HCT116 (cell line): ENCODE measurements at regions not wholly inside any gene's neighbourhood (a gene's known extent, or its start where the extent isn't known, plus 50 kb on each side); places are given as distances from the start of the nearest gene placed in this dataset.

ENCODE experiments used
- ATAC-seq: fragments of 200-7000 bp; cut with Tn5 transposase; 2 replicates; pipeline ENCODE4 v1.9.1; 2020; ENCODE audit warnings: mild to moderate bottlenecking, moderate library complexity
- BruUV-seq: library from RNA; stranded (reverse); fragments of 400-500 nt; replicated peaks from 2 replicates; lab custom pipeline; 2021; lab: Mats Ljungman, UMichigan
- CTCF ChIA-PET: fragments of 300-600 bp; sonication (Branson Sonifier 250); formaldehyde crosslinking; loops from one replicate; lab custom pipeline; 2021; ENCODE audit warnings: antibody characterized with exemption; lab: Charles Lee
- POLR2A ChIA-PET: fragments of 300-600, 350-600 bp; sonication (Branson Sonifier 250); formaldehyde crosslinking; loops from one replicate; lab custom pipeline; 2021; ENCODE audit warnings: antibody characterized with exemption; lab: Charles Lee
- RAD21 ChIA-PET, 2 experiments: fragments of 300-600 bp; sonication (Branson Sonifier 250); formaldehyde crosslinking; loops; one replicate each; lab custom pipeline; 2023; ENCODE audit warnings: low total read pairs in 2 of 2; ENCODE audit not compliant: uncharacterized antibody in 2 of 2, unreplicated experiment in 2 of 2, low non-redundant PET in 1 of 2; lab: Charles Lee
- DNase-seq: peaks from one replicate; pipeline ENCODE4 v3.0.0-alpha.2; 2010; ENCODE audit warnings: low read depth, low spot score
- H2AFZ ChIP-seq: fragments of 200-600 bp; shearing (Covaris generic), sonication (generic); 2 replicates; pipeline ENCODE4 v1.6.1; 2017; ENCODE audit warnings: low read depth, mixed run types, mixed read lengths, antibody characterized with exemption, low read length; ENCODE audit not compliant: poor library complexity, severe bottlenecking
- H3K27ac ChIP-seq: 2 replicates; pipeline ENCODE4 v1.5.1; 2012; ENCODE audit warnings: low read depth, low read length
- H3K27me3 ChIP-seq: fragments of 200-600 bp; sonication (generic); 2 replicates; pipeline ENCODE4 v1.6.1; 2016; ENCODE audit warnings: mixed run types, low read length, mixed read lengths; ENCODE audit not compliant: insufficient read depth
- H3K36me3 ChIP-seq, 2 experiments: fragments of 200-500 bp in 1 of 2; fragments of 200-600 bp in 1 of 2; sonication (Bioruptor generic) in 1 of 2; sonication (generic) in 1 of 2; 2 replicates each; pipeline versions ENCODE4 v1.5.1 to v1.6.1; 2014 to 2016; ENCODE audit warnings: low read length in 2 of 2, inconsistent platforms in 1 of 2, mixed read lengths in 1 of 2, mixed run types in 1 of 2; ENCODE audit not compliant: insufficient read depth in 2 of 2, control insufficient read depth in 1 of 2
- H3K4me1 ChIP-seq, 2 experiments: fragments of 200-600 bp in 1 of 2; sonication (generic) in 1 of 2; 2 replicates each; pipeline versions ENCODE4 v1.5.1 to v1.6.1; 2012 to 2017; ENCODE audit warnings: low read length in 2 of 2, inconsistent platforms in 1 of 2, mild to moderate bottlenecking in 1 of 2, mixed read lengths in 1 of 2, mixed run types in 1 of 2, moderate library complexity in 1 of 2; ENCODE audit not compliant: insufficient read depth in 2 of 2, control insufficient read depth in 1 of 2
- H3K4me2 ChIP-seq: fragments of 200-600 bp; sonication (generic); 2 replicates; pipeline ENCODE4 v1.6.1; 2017; ENCODE audit warnings: mixed run types, low read length, mixed read lengths
- H3K4me3 ChIP-seq, 2 experiments: fragments of 200-600 bp in 1 of 2; sonication (generic) in 1 of 2; replicated peaks in 1 of 2; 2 replicates each; pipeline ENCODE4 v1.5.1; 2011 to 2016; ENCODE audit warnings: low read length in 2 of 2, control low read depth in 1 of 2, low read depth in 1 of 2, mild to moderate bottlenecking in 1 of 2, mixed read lengths in 1 of 2, mixed run types in 1 of 2
- H3K79me2 ChIP-seq: fragments of 200-600 bp; sonication (generic); 2 replicates; pipeline ENCODE4 v1.6.1; 2017; ENCODE audit warnings: mild to moderate bottlenecking, mixed run types, low read length, moderate library complexity, mixed read lengths; ENCODE audit not compliant: insufficient read depth
- H3K9ac ChIP-seq: fragments of 200-600 bp; sonication (generic); 2 replicates; pipeline ENCODE4 v1.6.1; 2016; ENCODE audit warnings: low read length, mixed read lengths
- H3K9me2 ChIP-seq: fragments of 200-600 bp; sonication (generic), shearing (Covaris generic); 2 replicates; pipeline ENCODE4 v1.6.1; 2017; ENCODE audit warnings: mixed run types, mild to moderate bottlenecking, moderate library complexity; ENCODE audit not compliant: insufficient read depth
- H3K9me3 ChIP-seq, 2 experiments: fragments of 200-500 bp in 1 of 2; fragments of 200-600 bp in 1 of 2; sonication (Bioruptor generic) in 1 of 2; sonication (generic) in 1 of 2; 2 replicates each; pipeline ENCODE4 v1.6.1; 2014 to 2017; ENCODE audit warnings: low read length in 2 of 2, mixed read lengths in 2 of 2, inconsistent platforms in 1 of 2, low read depth in 1 of 2, mild to moderate bottlenecking in 1 of 2, mixed run types in 1 of 2, moderate library complexity in 1 of 2; ENCODE audit not compliant: control insufficient read depth in 1 of 2, insufficient read depth in 1 of 2
- H4K20me1 ChIP-seq: fragments of 200-600 bp; sonication (generic), shearing (Covaris generic); 2 replicates; pipeline ENCODE4 v1.6.1; 2017; ENCODE audit warnings: mixed run types, mild to moderate bottlenecking, moderate library complexity; ENCODE audit not compliant: insufficient read depth
- ATF3 ChIP-seq: IDR thresholded peaks from 2 replicates; pipeline ENCODE4 v1.6.1; 2012
- CBX3 ChIP-seq: IDR thresholded peaks from 2 replicates; pipeline ENCODE4 v1.6.1; 2012; ENCODE audit warnings: low read depth
- CEBPB ChIP-seq: IDR thresholded peaks from 2 replicates; pipeline ENCODE4 v1.6.1; 2012; ENCODE audit warnings: low read depth
- CTCF ChIP-seq, 3 experiments: fragments of 200-600 bp in 1 of 3; sonication (generic) in 1 of 3; IDR thresholded peaks in 2 of 3; conservative IDR thresholded peaks in 1 of 3; 2 replicates each; pipeline ENCODE4 v1.5.1; 2012 to 2017; ENCODE audit warnings: low read depth in 2 of 3, low read length in 2 of 3, antibody characterized with exemption in 1 of 3, borderline replicate concordance in 1 of 3, control low read depth in 1 of 3, mild to moderate bottlenecking in 1 of 3, mixed read lengths in 1 of 3, mixed run types in 1 of 3, moderate library complexity in 1 of 3; ENCODE audit not compliant: insufficient read depth in 1 of 3
- EGR1 ChIP-seq: IDR thresholded peaks from 2 replicates; pipeline ENCODE4 v1.6.1; 2012; ENCODE audit warnings: low read depth
- FOSL1 ChIP-seq: IDR thresholded peaks from 2 replicates; pipeline ENCODE4 v1.6.1; 2012; ENCODE audit warnings: low read depth
- POLR2A ChIP-seq: IDR thresholded peaks from 2 replicates; pipeline ENCODE4 v1.7.0; 2011; ENCODE audit warnings: borderline replicate concordance; ENCODE audit not compliant: insufficient read depth, insufficient read length; ENCODE audit errors: extremely low read depth
- RAD21 ChIP-seq: IDR thresholded peaks from 2 replicates; pipeline ENCODE4 v1.6.1; 2012; ENCODE audit warnings: low read depth, mild to moderate bottlenecking
- REST ChIP-seq: IDR thresholded peaks from 2 replicates; pipeline ENCODE4 v1.6.1; 2012; ENCODE audit warnings: low read depth
- SRF ChIP-seq: IDR thresholded peaks from 2 replicates; pipeline ENCODE4 v1.6.1; 2012; ENCODE audit warnings: low read depth
- ZFX ChIP-seq: fragments of 450-650 bp; IDR thresholded peaks from 2 replicates; pipeline ENCODE4 v1.6.1; 2017
- ZNF274 ChIP-seq: fragments of 200-500 bp; sonication (Bioruptor generic); IDR thresholded peaks from 2 replicates; pipeline ENCODE4 v1.6.1; 2014; ENCODE audit warnings: mild to moderate bottlenecking, low read depth, low read length, inconsistent platforms
- intact Hi-C: fragments of 100-400 bp; cut with micrococcal nuclease; formaldehyde crosslinking; loops from 2 replicates; pipeline ENCODE4 v1.10.0; 2022

DNA sequence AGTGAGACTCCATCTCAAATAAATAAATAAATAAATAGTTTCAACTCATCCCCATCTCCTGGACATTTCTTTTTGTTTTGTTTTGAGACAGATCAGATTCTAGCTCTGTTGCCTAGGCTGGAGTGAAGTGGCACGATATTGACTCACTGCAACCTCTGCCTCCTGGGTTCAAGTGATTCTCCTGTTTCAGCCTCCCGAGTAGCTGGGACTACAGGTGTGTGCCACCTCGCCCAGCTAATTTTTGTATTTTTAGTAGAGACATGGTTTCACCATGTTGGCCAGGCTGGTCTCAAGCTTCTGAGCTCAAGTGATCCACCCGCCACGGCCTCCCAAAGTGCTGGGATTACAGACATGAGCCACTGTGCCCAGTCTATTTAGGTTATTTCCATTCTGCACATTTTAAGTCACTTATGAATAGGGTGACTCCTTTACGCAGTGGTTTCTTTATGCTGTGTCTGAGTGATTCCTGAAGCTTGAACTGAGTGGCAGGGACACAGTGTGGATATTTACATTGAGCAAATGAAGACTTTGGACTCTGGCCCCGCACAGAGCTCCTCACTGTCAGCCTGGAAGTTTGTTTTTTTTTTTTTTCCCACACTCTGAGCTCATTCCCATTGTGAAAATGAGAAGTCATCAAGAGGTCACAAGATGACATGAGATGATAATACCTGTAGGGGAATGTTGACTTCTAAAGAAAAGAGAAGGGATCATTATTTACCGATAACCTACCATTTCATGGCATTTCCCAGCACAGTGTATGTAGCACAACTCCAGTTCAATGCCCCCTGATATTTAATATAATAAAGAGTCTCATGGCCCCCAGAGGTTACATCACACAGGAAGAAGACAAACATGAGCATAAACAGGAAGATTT, 72.6 kb downstream of the TBX3 start (continued):
- TF ChIP-seq CBX3, result no peak

GRCh38 chr12:114608509-114608908, 75.5 kb downstream of the TBX3 start:
- no peaks in the 10 kb centered on the region for H3K36me3 ChIP-seq
- CTCF ChIA-PET, result no interaction called here
- H3K9me3 ChIP-seq, result no peaks in the 10 kb centered on the region
- no peak overlapping the region for H3K4me3 ChIP-seq
- H3K79me2 ChIP-seq, result no peaks in the 10 kb centered on the region
- no peak overlapping the region for H3K9ac ChIP-seq
- no TSS peak for BruUV-seq
- RAD21 ChIA-PET, result no interaction called here
- no peak overlapping the region for H3K4me2 ChIP-seq
- H3K9me2 ChIP-seq, result no peaks in the 10 kb centered on the region
- H3K27ac ChIP-seq, result no peak overlapping the region
- TF ChIP-seq REST, result no peak
- no peak for TF ChIP-seq CEBPB
- no peak for TF ChIP-seq RAD21
- no peak for TF ChIP-seq SRF
- no peak for TF ChIP-seq POLR2A
- TF ChIP-seq FOSL1, result no peak
- no peak for TF ChIP-seq CTCF (IDR thresholded peaks at IDR 0.05 in 2 of 3, conservative IDR thresholded peaks at IDR 0.05 in 1 of 3; ENCODE audit: borderline replicate concordance in 1 of 3, insufficient read depth in 1 of 3, low read depth in 2 of 3, low read length in 2 of 3)
- TF ChIP-seq ATF3, result no peak
- TF ChIP-seq ZFX, result no peak
- no peak for TF ChIP-seq ZNF274
- no peak for TF ChIP-seq EGR1
- DNase-seq, result no peak
- no peaks in the 10 kb centered on the region for H3K4me1 ChIP-seq
- intact Hi-C loops, result no loop called here
- ATAC-seq, result no peak
- no peaks in the 10 kb centered on the region for H4K20me1 ChIP-seq
- H2AFZ ChIP-seq, result no peak overlapping the region
- POLR2A ChIA-PET, result no interaction called here
- no peaks in the 10 kb centered on the region for H3K27me3 ChIP-seq
